GM23248 (cell line): ENCODE measurements at regions not wholly inside any gene's neighbourhood (a gene's known extent, or its start where the extent isn't known, plus 50 kb on each side); places are given as distances from the start of the nearest gene placed in this dataset.

ENCODE experiments used
- DNase-seq: peaks from one replicate; pipeline ENCODE4 v3.0.0-alpha.2; 2015
- H2AFZ ChIP-seq: fragments of 200-600 bp; sonication (generic); 2 replicates; pipeline ENCODE4 v1.6.1; 2016; ENCODE audit warnings: antibody characterized with exemption
- H3F3A ChIP-seq: fragments of 200-600 bp; sonication (generic); 2 replicates; pipeline ENCODE4 v1.6.1; 2016; ENCODE audit warnings: mild to moderate bottlenecking, antibody characterized with exemption, mixed run types; ENCODE audit not compliant: insufficient read depth
- H3K27ac ChIP-seq: fragments of 200-600 bp; sonication (generic); 2 replicates; pipeline ENCODE4 v1.5.1; 2016; ENCODE audit warnings: mild to moderate bottlenecking
- H3K27me3 ChIP-seq: fragments of 200-600 bp; sonication (generic); replicated peaks from 2 replicates; pipeline ENCODE4 v1.6.1; 2016; ENCODE audit warnings: mild to moderate bottlenecking; ENCODE audit not compliant: insufficient read depth
- H3K36me3 ChIP-seq: fragments of 200-600 bp; sonication (generic); 2 replicates; pipeline ENCODE4 v1.6.1; 2016; ENCODE audit warnings: low read depth, mild to moderate bottlenecking
- H3K4me1 ChIP-seq: fragments of 200-600 bp; sonication (generic); 2 replicates; pipeline ENCODE4 v1.6.1; 2016; ENCODE audit warnings: mild to moderate bottlenecking; ENCODE audit not compliant: insufficient read depth
- H3K4me2 ChIP-seq: fragments of 200-600 bp; sonication (generic); one replicate; pipeline ENCODE4 v1.6.1; 2016; ENCODE audit warnings: mild to moderate bottlenecking; ENCODE audit not compliant: unreplicated experiment
- H3K4me3 ChIP-seq: fragments of 200-600 bp; sonication (generic); 2 replicates; pipeline ENCODE4 v1.5.1; 2016; ENCODE audit warnings: mild to moderate bottlenecking
- H3K79me2 ChIP-seq: fragments of 200-600 bp; sonication (generic); 2 replicates; pipeline ENCODE4 v1.6.1; 2016; ENCODE audit warnings: mild to moderate bottlenecking; ENCODE audit not compliant: insufficient read depth
- H3K9ac ChIP-seq: fragments of 200-600 bp; sonication (generic); 2 replicates; pipeline ENCODE4 v1.6.1; 2016; ENCODE audit warnings: mild to moderate bottlenecking
- H3K9me2 ChIP-seq: fragments of 200-600 bp; sonication (generic); 2 replicates; pipeline ENCODE4 v1.6.1; 2016; ENCODE audit warnings: mixed run types, mild to moderate bottlenecking, moderate library complexity; ENCODE audit not compliant: insufficient read depth
- H3K9me3 ChIP-seq: fragments of 200-600 bp; sonication (generic); one replicate; pipeline ENCODE4 v1.6.1; 2017; ENCODE audit warnings: low read depth
- H4K20me1 ChIP-seq: fragments of 200-600 bp; sonication (generic); 2 replicates; pipeline ENCODE4 v1.6.0; 2016; ENCODE audit not compliant: insufficient read depth
- EZH2 ChIP-seq: fragments of 200-600 bp; sonication (generic); IDR thresholded peaks from 2 replicates; pipeline ENCODE4 v1.6.1; 2018; ENCODE audit warnings: antibody characterized with exemption, mild to moderate bottlenecking; ENCODE audit not compliant: insufficient read depth, poor library complexity, severe bottlenecking
- EZH2phosphoT487 ChIP-seq: fragments of 200-600 bp; sonication (generic); IDR thresholded peaks from 2 replicates; pipeline ENCODE4 v1.6.1; 2018; ENCODE audit warnings: antibody characterized with exemption, moderate library complexity, mild to moderate bottlenecking, low read depth; ENCODE audit not compliant: insufficient read depth
- WGBS, 2 experiments: methylation state at CpG; one replicate each; pipeline ENCODE4 v1.1.6; 2015 to 2017; ENCODE audit warnings: low lambda C conversion rate in 2 of 2, low coverage in 1 of 2; ENCODE audit errors: missing lambda C conversion rate in 2 of 2; 5-methylcytosine and 5-hydroxymethylcytosine counted together
- in situ Hi-C: fragments of 300-500 bp; cut with MboI; formaldehyde crosslinking; loops from 2 replicates; pipeline ENCODE4 v1.15.0; 2020

DNA sequence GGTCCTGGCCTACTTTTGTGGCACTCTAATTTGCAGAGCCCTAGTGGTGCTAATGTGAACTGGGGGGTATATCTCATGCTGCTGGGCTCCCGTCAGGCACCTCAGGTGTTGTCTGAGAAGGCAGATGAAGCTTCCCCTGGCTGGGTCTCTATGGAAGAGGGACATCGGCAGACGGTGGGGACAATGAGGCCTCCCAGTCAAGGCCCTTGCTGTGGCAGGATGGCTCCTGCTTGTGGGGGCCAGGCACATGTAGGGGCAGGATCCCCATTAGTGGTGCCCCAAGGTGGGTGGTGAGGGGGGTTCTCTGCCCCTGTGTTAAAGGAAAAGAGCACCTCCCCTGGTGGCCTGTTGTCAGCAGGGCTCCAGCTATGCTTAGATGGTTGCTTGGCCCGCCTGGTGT, 192.8 kb upstream of the S1PR3 start:
- Histone ChIP-seq H3K9me3 (no peaks in the 10 kb centered on the region), H3K4me3 (no peak overlapping the region), H3K36me3 (no peaks in the 10 kb centered on the region), H3K4me2 (no peak overlapping the region), H3K27ac (no peak overlapping the region), H3K9me2 (no peaks in the 10 kb centered on the region), H3K4me1 (peaks cover 13% of the 10 kb centered on the region; the same call in 1 of the 2 replicates), H3K27me3 (no peaks in the 10 kb centered on the region), H4K20me1 (no peaks in the 10 kb centered on the region), H3F3A (no peaks in the 10 kb centered on the region), H3K9ac (no peak overlapping the region), H3K79me2 (no peaks in the 10 kb centered on the region), H2AFZ (no peak overlapping the region)
- no peak for TF ChIP-seq EZH2
- 97% methylated on average over 4 of the region's 4 CpGs for WGBS, 2 experiments
- in situ Hi-C loops, result no loop called here
- no peak for DNase-seq

DNA sequence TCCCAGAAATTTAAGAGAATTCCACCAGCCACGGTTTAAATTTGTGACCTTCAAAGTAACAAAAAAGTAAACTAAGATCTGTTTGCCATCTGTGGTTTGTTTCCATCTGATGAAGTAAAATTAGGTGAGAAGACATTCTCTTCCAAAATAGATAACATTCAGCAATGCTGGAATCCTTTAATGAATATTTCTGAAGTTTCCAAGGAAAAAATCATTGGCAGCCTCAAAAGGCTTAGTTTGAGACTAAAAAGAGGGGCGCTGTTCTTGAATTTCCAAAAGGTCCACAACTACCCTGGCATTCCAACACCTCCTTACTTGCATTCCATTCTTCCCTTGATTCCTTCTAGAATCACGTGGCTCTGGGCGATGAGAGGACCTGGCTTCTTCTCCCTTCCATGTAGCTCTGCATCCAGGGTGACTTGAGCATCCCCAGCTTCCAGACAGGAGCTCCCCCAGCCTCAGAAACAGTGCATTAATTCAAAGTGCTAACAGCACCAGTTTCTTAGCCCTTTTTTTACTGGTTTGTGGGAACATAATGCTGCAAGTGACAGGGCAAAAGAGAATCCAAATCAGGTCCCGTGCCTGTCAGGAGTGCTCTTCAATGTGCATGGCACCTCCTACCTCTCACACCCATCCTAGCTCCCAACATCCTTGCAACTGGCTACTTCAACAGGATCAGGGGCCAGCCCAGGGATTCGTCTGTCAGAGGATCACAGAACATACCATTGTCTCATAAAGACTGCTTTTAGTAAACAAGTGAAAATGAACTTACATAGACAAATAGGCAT, 191.5 kb upstream of the S1PR3 start:
- H3K27ac ChIP-seq, result no peak overlapping the region

DNA sequence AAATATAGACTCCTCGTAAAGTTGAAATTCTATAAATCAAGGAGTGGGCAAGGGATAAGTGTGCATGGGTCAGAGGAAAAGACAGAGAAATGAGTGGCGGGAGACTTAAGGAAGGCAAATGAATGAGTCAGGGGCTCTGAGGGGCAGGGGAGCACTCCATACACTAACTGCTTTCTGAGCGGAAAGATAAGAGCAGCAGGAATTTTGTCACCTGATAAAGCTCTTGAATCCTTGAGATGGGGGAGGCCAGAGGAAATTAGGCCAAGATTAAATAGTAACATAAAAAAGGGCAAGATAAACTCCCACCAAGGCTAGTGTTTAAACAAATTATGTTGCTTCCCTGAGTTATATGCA, 191.0 kb upstream of the S1PR3 start:
- H3K27me3 ChIP-seq, result no peaks in the 10 kb centered on the region
- H3K4me2 ChIP-seq, result no peak overlapping the region
- no peaks in the 10 kb centered on the region for H3K36me3 ChIP-seq
- no peak for TF ChIP-seq EZH2phosphoT487
- no peak for TF ChIP-seq EZH2
- H3K4me3 ChIP-seq, result no peak overlapping the region
- H3K9ac ChIP-seq, result no peak overlapping the region
- no peaks in the 10 kb centered on the region for H3K9me2 ChIP-seq
- no peaks in the 10 kb centered on the region for H3K9me3 ChIP-seq
- DNase-seq, result no peak
- in situ Hi-C loops, result no loop called here
- H4K20me1 ChIP-seq, result no peaks in the 10 kb centered on the region
- H3K79me2 ChIP-seq, result no peaks in the 10 kb centered on the region
- no peak overlapping the region for H3K27ac ChIP-seq
- H2AFZ ChIP-seq, result no peak overlapping the region
- 0 out of 2 replicates have a peak, but pooled peaks cover 4% of the 10 kb centered on the region for H3F3A ChIP-seq
- 96 to 100% methylated on average over 3 of the region's 3 CpGs for WGBS, 2 experiments
- peaks cover 20% of the 10 kb centered on the region for H3K4me1 ChIP-seq

More for the DNA sequence above, 191.5 kb upstream of the S1PR3 start:
- no peaks in the 10 kb centered on the region for H3K27me3 ChIP-seq
- H2AFZ ChIP-seq, result no peak overlapping the region
- H3K4me1 ChIP-seq, result peaks cover 20% of the 10 kb centered on the region
- H3K79me2 ChIP-seq, result no peaks in the 10 kb centered on the region
- in situ Hi-C loops, result no loop called here
- no peak for DNase-seq
- WGBS, 2 experiments, result 60 to 62% methylated on average over 6 of the region's 6 CpGs
- no peak for TF ChIP-seq EZH2phosphoT487
- no peaks in the 10 kb centered on the region for H3K9me3 ChIP-seq
- no peaks in the 10 kb centered on the region for H3K36me3 ChIP-seq
- H3K4me2 ChIP-seq, result no peak overlapping the region
- H3K9ac ChIP-seq, result no peak overlapping the region
- 0 out of 2 replicates have a peak, but pooled peaks cover 4% of the 10 kb centered on the region for H3F3A ChIP-seq
- no peaks in the 10 kb centered on the region for H3K9me2 ChIP-seq
- H4K20me1 ChIP-seq, result no peaks in the 10 kb centered on the region
- no peak overlapping the region for H3K4me3 ChIP-seq

DNA sequence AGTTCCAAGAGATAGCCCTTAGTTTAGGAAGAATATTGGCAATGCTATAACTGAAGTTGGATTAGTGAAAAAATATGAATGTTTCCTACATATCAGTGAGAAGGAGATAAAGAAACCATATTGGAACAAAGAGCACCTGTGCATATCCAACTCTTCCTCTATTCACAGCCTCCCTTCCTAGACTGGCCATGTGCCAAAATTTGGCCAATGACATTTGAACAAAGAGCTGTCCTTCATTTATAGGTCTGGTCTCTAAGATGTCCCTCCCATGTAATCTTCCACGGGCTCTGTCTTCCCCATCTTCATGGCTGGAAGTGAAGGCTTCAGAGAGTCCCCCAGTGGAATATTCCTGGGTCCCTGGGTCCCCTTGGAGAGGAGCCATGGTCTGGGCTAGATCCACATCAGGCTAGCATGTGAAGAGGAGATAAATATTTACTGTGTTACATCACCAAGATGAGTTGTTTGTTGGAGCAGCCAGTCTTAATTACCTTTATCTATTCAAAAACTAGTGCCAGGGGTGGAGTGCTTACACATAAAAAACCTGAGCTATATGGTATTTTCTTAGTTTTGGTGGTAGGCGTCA, 190.0 kb upstream of the S1PR3 start:
- Histone ChIP-seq H3K27me3 (no peaks in the 10 kb centered on the region), H3K4me1 (peaks cover 20% of the 10 kb centered on the region), H3K9me3 (no peaks in the 10 kb centered on the region), H3K9ac (no peak overlapping the region), H2AFZ (no peak overlapping the region), H3K4me2 (no peak overlapping the region), H3K36me3 (no peaks in the 10 kb centered on the region), H3K4me3 (no peak overlapping the region), H3K27ac (no peak overlapping the region), H3F3A (0 out of 2 replicates have a peak, but pooled peaks cover 4% of the 10 kb centered on the region), H3K79me2 (no peaks in the 10 kb centered on the region), H3K9me2 (no peaks in the 10 kb centered on the region), H4K20me1 (no peaks in the 10 kb centered on the region)
- DNase-seq, result peak; percentile 42
- WGBS, 2 experiments, result 60 to 75% methylated on average over 2 of the region's 2 CpGs
- TF ChIP-seq EZH2phosphoT487, result no peak
- no peak for TF ChIP-seq EZH2
- in situ Hi-C loops, result no loop called here
